A549 (cell line): ENCODE measurements at regions not wholly inside any gene's neighbourhood (a gene's known extent, or its start where the extent isn't known, plus 50 kb on each side); places are given as distances from the start of the nearest gene placed in this dataset.

Experiments used
- ATAC-seq, 2 experiments: fragments of 200-7000 bp in 1 of 2; fragments of >200 bp in 1 of 2; cut with Nextera tagmentation in 1 of 2; cut with Tn5 transposase in 1 of 2; 3 replicates each; pipeline versions ENCODE4 v1.8.0 to v1.9.1; 2018 to 2020; ENCODE audit warnings: mild to moderate bottlenecking in 1 of 2, moderate library complexity in 1 of 2
- CTCF ChIA-PET: fragments of 300-600 bp; sonication (Branson Sonifier 250); formaldehyde crosslinking; extraction: SDS; loops from one replicate; lab custom pipeline; 2021; ENCODE audit warnings: antibody characterized with exemption, inconsistent platforms; lab: Yijun Ruan, JAX
- POLR2A ChIA-PET: fragments of 350-600 bp; formaldehyde crosslinking; extraction: SDS; loops from one replicate; lab custom pipeline; 2021; ENCODE audit warnings: antibody characterized with exemption, inconsistent platforms; lab: Yijun Ruan, JAX
- DNase-seq, 2 experiments: peaks; one replicate each; pipeline versions ENCODE4 v3.0.0 to v3.0.0-alpha.2; 2011 to 2016; ENCODE audit warnings: low read depth in 1 of 2, low spot score in 1 of 2
- FAIRE-seq: peaks from 2 replicates; lab custom pipeline; 2011; peaks lifted over from hg19 to GRCh38; lab: Jason Lieb, UNC
- H3K27ac ChIP-seq, 2 experiments: fragments of >200 bp; sonication (Bioruptor Twin); formaldehyde crosslinking; 3 replicates each; pipeline ENCODE4 v1.5.1; 2016 to 2017
- H3K4me1 ChIP-seq: fragments of >200 bp; sonication (Bioruptor Twin); formaldehyde crosslinking; 3 replicates; pipeline ENCODE4 v1.6.1; 2016
- H3K4me2 ChIP-seq: fragments of >200 bp; sonication (Bioruptor Twin); formaldehyde crosslinking; 3 replicates; pipeline ENCODE4 v1.6.1; 2016
- H3K4me3 ChIP-seq: fragments of >200 bp; sonication (Bioruptor Twin); formaldehyde crosslinking; 3 replicates; pipeline ENCODE4 v1.5.1; 2016
- H3K9me3 ChIP-seq: fragments of >200 bp; sonication (Bioruptor Twin); formaldehyde crosslinking; 3 replicates; pipeline ENCODE4 v1.6.1; 2016
- CBX2 ChIP-seq: fragments of 200-600 bp; sonication (generic); IDR thresholded peaks from 2 replicates; pipeline ENCODE4 v1.6.1; 2016; ENCODE audit warnings: low read depth, mild to moderate bottlenecking, borderline replicate concordance
- CBX8 ChIP-seq: fragments of 200-600 bp; sonication (generic); IDR thresholded peaks from 2 replicates; pipeline ENCODE4 v1.6.1; 2016
- CEBPB ChIP-seq, 2 experiments: fragments of >200 bp in 1 of 2; sonication (Bioruptor Twin) in 1 of 2; formaldehyde crosslinking in 1 of 2; IDR thresholded peaks; 2 replicates each; pipeline ENCODE4 v1.6.1; 2012 to 2016
- EP300 ChIP-seq, 2 experiments: fragments of >200 bp; sonication (Bioruptor Twin); formaldehyde crosslinking; IDR thresholded peaks; 2 replicates in 1 of 2; 3 replicates in 1 of 2; pipeline ENCODE4 v1.6.1; 2016 to 2017
- FOSL2 ChIP-seq, 2 experiments: fragments of 450-650 bp in 1 of 2; fragments of >200 bp in 1 of 2; sonication (Bioruptor Twin) in 1 of 2; formaldehyde crosslinking; IDR thresholded peaks; 2 replicates each; pipeline versions ENCODE4 v1.5.0 to v1.6.1; 2016 to 2020; ENCODE audit warnings: mild to moderate bottlenecking in 1 of 2, moderate library complexity in 1 of 2
- FOXS1 ChIP-seq: fragments of 250-450 bp; sonication (Bioruptor Pico); IDR thresholded peaks from 2 replicates; pipeline ENCODE4 v1.5.0; 2020; ENCODE audit warnings: mild to moderate bottlenecking, moderate library complexity
- HDAC2 ChIP-seq: fragments of 200-600 bp; sonication (generic); IDR thresholded peaks from 2 replicates; pipeline ENCODE4 v1.6.1; 2016
- HOXA7 ChIP-seq: fragments of 250-450 bp; sonication (Bioruptor Pico); IDR thresholded peaks from 2 replicates; pipeline ENCODE4 v1.5.0; 2020; ENCODE audit warnings: mild to moderate bottlenecking, moderate library complexity
- HOXB13 ChIP-seq: fragments of 250-450 bp; sonication (Bioruptor Pico); IDR thresholded peaks from 2 replicates; pipeline ENCODE4 v1.5.0; 2020; ENCODE audit warnings: low read depth, mild to moderate bottlenecking, moderate library complexity
- HOXB5 ChIP-seq: fragments of 250-450 bp; sonication (Bioruptor Pico); IDR thresholded peaks from 2 replicates; pipeline ENCODE4 v1.5.0; 2020; ENCODE audit warnings: mild to moderate bottlenecking, moderate library complexity
- JUN ChIP-seq, 2 experiments: fragments of >200 bp; sonication (Bioruptor Twin); formaldehyde crosslinking; IDR thresholded peaks; 2 replicates in 1 of 2; 3 replicates in 1 of 2; pipeline ENCODE4 v1.6.1; 2016 to 2017
- JUNB ChIP-seq: fragments of >200 bp; sonication (Bioruptor Twin); formaldehyde crosslinking; IDR thresholded peaks from 2 replicates; pipeline ENCODE4 v1.6.1; 2016
- KDM1A ChIP-seq: fragments of 200-600 bp; sonication (generic); IDR thresholded peaks from 2 replicates; pipeline ENCODE4 v1.6.1; 2016; ENCODE audit warnings: low read depth, mild to moderate bottlenecking
- MAFK ChIP-seq: fragments of 450-650 bp; IDR thresholded peaks from 2 replicates; pipeline ENCODE4 v1.6.1; 2014; ENCODE audit not compliant: partially characterized antibody
- MAZ ChIP-seq: fragments of 150-350 bp; IDR thresholded peaks from 2 replicates; pipeline ENCODE4 v1.6.1; 2014; ENCODE audit warnings: antibody characterized with exemption, low read depth, low read length, borderline replicate concordance
- MYC ChIP-seq: IDR thresholded peaks from 2 replicates; pipeline ENCODE4 v1.6.1; 2012; ENCODE audit warnings: mild to moderate bottlenecking, inconsistent platforms, low read length, improper control_type of control experiment, borderline replicate concordance
- NPAS2 ChIP-seq: fragments of 250-450 bp; sonication (Bioruptor Pico); IDR thresholded peaks from 2 replicates; pipeline ENCODE4 v1.8.0; 2022; ENCODE audit warnings: mild to moderate bottlenecking, moderate library complexity, borderline replicate concordance
- RCOR1 ChIP-seq: fragments of 150-350 bp; IDR thresholded peaks from 2 replicates; pipeline ENCODE4 v1.6.1; 2014; ENCODE audit warnings: antibody characterized with exemption, low read length, low read depth
- SMC3 ChIP-seq: fragments of >200 bp; sonication (Bioruptor Twin); formaldehyde crosslinking; IDR thresholded peaks from 3 replicates; pipeline ENCODE4 v1.6.1; 2018; ENCODE audit warnings: inconsistent platforms
- SREBF2 ChIP-seq: fragments of 450-650 bp; IDR thresholded peaks from 2 replicates; pipeline ENCODE4 v1.6.1; 2014; ENCODE audit warnings: mild to moderate bottlenecking, moderate library complexity
- TFCP2L1 ChIP-seq: fragments of 250-450 bp; sonication (Bioruptor Pico); IDR thresholded peaks from 2 replicates; pipeline ENCODE4 v1.5.0; 2021; ENCODE audit warnings: mild to moderate bottlenecking
- TP53 ChIP-seq: fragments of 250-450 bp; sonication (Bioruptor Pico); IDR thresholded peaks from 2 replicates; pipeline ENCODE4 v1.5.0; 2021; ENCODE audit warnings: mild to moderate bottlenecking, moderate library complexity
- ZFP36 ChIP-seq: fragments of 450-650 bp; IDR thresholded peaks from 2 replicates; pipeline ENCODE4 v1.6.1; 2014; ENCODE audit warnings: borderline replicate concordance; ENCODE audit not compliant: partially characterized antibody
- ZNF302 ChIP-seq: fragments of 250-450 bp; sonication (Bioruptor Pico); IDR thresholded peaks from 2 replicates; pipeline ENCODE4 v1.9.0; 2021; ENCODE audit warnings: inconsistent platforms, mild to moderate bottlenecking, moderate library complexity
- WGBS: methylation state at CpG from one replicate; pipeline ENCODE4 v1.1.6; 2017; ENCODE audit errors: missing lambda C conversion rate; 5-methylcytosine and 5-hydroxymethylcytosine counted together
- TF ChIP-seq, protein P1 (sequence below): fragments of 200-600 bp; sonication (generic); IDR thresholded peaks from 2 replicates; pipeline ENCODE4 v1.6.1; 2016; ENCODE audit warnings: antibody characterized with exemption, mild to moderate bottlenecking, moderate library complexity
- TF ChIP-seq, protein P2 (sequence below): fragments of >200 bp; sonication (Bioruptor Twin); formaldehyde crosslinking; IDR thresholded peaks from 2 replicates; pipeline ENCODE4 v1.6.1; 2016
- TF ChIP-seq, protein P3 (sequence below): IDR thresholded peaks from 2 replicates; pipeline ENCODE4 v1.6.1; 2012; ENCODE audit warnings: low read depth, borderline replicate concordance
- TF ChIP-seq, protein P4 (sequence below): IDR thresholded peaks from 2 replicates; pipeline ENCODE4 v1.6.1; 2012

DNA sequence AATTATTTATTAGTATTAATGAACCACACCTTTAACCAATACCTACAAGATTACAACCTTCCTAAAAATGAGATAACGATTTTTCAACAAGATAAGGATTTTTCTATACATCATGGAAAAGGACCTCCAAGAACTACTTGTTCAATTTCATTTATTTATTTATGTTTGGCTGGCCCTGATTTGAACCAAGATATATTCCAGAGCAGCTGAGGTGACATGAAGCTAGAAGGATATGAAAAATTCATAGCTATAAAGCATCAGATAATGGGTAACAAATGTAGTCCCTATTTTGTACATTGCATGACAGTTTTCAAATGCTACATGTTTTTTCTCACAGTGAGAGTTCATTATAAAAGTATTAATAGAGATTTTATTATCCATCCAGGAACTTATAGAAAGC is 798.5 kb upstream of the ARRDC3 start:
- ChIA-PET CTCF (no interaction called here), POLR2A (no interaction called here)
- WGBS = 22% methylated on average over 1 of the region's 1 CpG
- H3K4me1 ChIP-seq = no peaks in the 10 kb centered on the region
- DNase-seq = no peak
- no peak overlapping the region for H3K27ac ChIP-seq
- H3K4me3 ChIP-seq = no peak overlapping the region
- no peak for FAIRE-seq
- TF ChIP-seq MAZ = no peak
- TF ChIP-seq, protein P1, sequence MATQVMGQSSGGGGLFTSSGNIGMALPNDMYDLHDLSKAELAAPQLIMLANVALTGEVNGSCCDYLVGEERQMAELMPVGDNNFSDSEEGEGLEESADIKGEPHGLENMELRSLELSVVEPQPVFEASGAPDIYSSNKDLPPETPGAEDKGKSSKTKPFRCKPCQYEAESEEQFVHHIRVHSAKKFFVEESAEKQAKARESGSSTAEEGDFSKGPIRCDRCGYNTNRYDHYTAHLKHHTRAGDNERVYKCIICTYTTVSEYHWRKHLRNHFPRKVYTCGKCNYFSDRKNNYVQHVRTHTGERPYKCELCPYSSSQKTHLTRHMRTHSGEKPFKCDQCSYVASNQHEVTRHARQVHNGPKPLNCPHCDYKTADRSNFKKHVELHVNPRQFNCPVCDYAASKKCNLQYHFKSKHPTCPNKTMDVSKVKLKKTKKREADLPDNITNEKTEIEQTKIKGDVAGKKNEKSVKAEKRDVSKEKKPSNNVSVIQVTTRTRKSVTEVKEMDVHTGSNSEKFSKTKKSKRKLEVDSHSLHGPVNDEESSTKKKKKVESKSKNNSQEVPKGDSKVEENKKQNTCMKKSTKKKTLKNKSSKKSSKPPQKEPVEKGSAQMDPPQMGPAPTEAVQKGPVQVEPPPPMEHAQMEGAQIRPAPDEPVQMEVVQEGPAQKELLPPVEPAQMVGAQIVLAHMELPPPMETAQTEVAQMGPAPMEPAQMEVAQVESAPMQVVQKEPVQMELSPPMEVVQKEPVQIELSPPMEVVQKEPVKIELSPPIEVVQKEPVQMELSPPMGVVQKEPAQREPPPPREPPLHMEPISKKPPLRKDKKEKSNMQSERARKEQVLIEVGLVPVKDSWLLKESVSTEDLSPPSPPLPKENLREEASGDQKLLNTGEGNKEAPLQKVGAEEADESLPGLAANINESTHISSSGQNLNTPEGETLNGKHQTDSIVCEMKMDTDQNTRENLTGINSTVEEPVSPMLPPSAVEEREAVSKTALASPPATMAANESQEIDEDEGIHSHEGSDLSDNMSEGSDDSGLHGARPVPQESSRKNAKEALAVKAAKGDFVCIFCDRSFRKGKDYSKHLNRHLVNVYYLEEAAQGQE = no peak
- no peak for TF ChIP-seq JUN (IDR thresholded peaks at IDR 0.05)
- no peak for TF ChIP-seq ZFP36
- TF ChIP-seq JUNB = no peak
- no peak for TF ChIP-seq MYC
- TF ChIP-seq, protein P2, sequence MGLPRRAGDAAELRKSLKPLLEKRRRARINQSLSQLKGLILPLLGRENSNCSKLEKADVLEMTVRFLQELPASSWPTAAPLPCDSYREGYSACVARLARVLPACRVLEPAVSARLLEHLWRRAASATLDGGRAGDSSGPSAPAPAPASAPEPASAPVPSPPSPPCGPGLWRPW = no peak
- no peak for TF ChIP-seq CEBPB (IDR thresholded peaks at IDR 0.05)
- TF ChIP-seq MAFK = no peak
- no peak for TF ChIP-seq CBX2
- no peak for TF ChIP-seq TFCP2L1 (CRISPR knock-in tag)
- no peak for TF ChIP-seq RCOR1
- TF ChIP-seq SREBF2 = no peak
- TF ChIP-seq FOSL2 (IDR thresholded peaks at IDR 0.05) = no peak
- no peak for TF ChIP-seq FOSL2 (CRISPR knock-in tag; IDR thresholded peaks at IDR 0.05)
- TF ChIP-seq, protein P3, sequence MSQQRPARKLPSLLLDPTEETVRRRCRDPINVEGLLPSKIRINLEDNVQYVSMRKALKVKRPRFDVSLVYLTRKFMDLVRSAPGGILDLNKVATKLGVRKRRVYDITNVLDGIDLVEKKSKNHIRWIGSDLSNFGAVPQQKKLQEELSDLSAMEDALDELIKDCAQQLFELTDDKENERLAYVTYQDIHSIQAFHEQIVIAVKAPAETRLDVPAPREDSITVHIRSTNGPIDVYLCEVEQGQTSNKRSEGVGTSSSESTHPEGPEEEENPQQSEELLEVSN = no peak
- TF ChIP-seq, protein P4, sequence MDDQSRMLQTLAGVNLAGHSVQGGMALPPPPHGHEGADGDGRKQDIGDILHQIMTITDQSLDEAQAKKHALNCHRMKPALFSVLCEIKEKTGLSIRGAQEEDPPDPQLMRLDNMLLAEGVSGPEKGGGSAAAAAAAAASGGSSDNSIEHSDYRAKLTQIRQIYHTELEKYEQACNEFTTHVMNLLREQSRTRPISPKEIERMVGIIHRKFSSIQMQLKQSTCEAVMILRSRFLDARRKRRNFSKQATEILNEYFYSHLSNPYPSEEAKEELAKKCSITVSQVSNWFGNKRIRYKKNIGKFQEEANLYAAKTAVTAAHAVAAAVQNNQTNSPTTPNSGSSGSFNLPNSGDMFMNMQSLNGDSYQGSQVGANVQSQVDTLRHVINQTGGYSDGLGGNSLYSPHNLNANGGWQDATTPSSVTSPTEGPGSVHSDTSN = no peak
- no peak for TF ChIP-seq NPAS2 (CRISPR knock-in tag)
- no peak overlapping the region for H3K4me2 ChIP-seq
- no peaks in the 10 kb centered on the region for H3K9me3 ChIP-seq
- no peak for ATAC-seq

DNA sequence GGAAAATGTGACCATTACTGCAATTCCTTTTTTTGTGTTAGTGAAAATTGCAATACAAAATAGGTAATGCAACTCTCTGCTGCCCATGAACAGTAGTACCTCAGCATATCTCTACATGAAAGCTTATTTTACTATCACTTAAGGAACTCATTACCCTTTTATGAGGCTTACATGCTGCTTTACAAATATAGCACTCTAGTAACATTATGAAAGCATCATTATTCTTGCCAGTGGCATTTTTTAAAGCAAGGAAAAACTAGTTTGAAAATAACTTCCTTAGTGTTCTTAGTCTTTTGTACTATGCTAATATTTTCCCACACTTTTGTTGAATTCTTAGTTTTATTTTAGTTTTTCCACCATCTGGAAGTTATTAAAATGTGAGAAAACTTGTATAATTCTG is 797.3 kb upstream of the ARRDC3 start:
- ChIA-PET CTCF (no interaction called here), POLR2A (no interaction called here)
- H3K4me1 ChIP-seq = no peaks in the 10 kb centered on the region
- H3K27ac ChIP-seq = no peak overlapping the region
- H3K4me2 ChIP-seq = no peak overlapping the region
- DNase-seq = no peak
- H3K9me3 ChIP-seq = no peaks in the 10 kb centered on the region
- peak; percentile 7 for FAIRE-seq
- H3K4me3 ChIP-seq = no peak overlapping the region
- TF ChIP-seq CBX8 (no peak), NPAS2 (CRISPR knock-in tag) (no peak), SREBF2 (no peak), TP53 (CRISPR knock-in tag) (no peak), JUN (IDR thresholded peaks at IDR 0.05) (no peak)
- ATAC-seq = no peak

DNA sequence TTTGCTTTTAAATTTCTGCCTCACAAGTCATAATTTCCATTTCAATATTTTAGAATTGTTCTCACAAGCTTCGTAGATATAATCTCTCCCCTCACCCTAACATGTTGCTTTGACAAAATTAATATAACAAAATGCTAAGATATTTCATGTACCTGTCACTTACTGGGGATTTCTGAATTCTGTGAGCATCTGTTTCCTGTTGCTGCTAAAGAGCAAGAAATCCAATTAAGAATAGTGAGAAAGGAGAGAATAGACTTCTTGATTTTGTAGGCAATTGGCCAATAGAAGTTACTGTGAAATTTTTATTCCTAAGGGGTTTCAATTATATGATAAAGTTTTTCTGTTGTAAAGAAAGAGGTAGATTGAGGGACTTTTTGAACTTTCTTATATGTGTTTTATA is 796.5 kb upstream of the ARRDC3 start:
- H3K4me1 ChIP-seq = no peaks in the 10 kb centered on the region
- POLR2A ChIA-PET = no interaction called here
- CTCF ChIA-PET = no interaction called here
- H3K4me3 ChIP-seq = no peak overlapping the region
- FAIRE-seq = no peak
- ATAC-seq = no peak
- H3K9me3 ChIP-seq = no peaks in the 10 kb centered on the region
- TF ChIP-seq FOSL2 (IDR thresholded peaks at IDR 0.05) (no peak), FOSL2 (CRISPR knock-in tag; IDR thresholded peaks at IDR 0.05) (no peak), HOXA7 (no peak), TFCP2L1 (CRISPR knock-in tag) (no peak), FOXS1 (CRISPR knock-in tag) (no peak), SMC3 (no peak), HOXB13 (CRISPR knock-in tag) (no peak), ZNF302 (CRISPR knock-in tag) (no peak), EP300 (IDR thresholded peaks at IDR 0.05) (no peak), NPAS2 (CRISPR knock-in tag) (no peak), HOXB5 (CRISPR knock-in tag) (no peak), HDAC2 (no peak), KDM1A (no peak)
- TF ChIP-seq, protein P3 = no peak
- 23% methylated on average over 1 of the region's 1 CpG for WGBS
- H3K4me2 ChIP-seq = no peak overlapping the region
- no peak overlapping the region for H3K27ac ChIP-seq
- no peak for DNase-seq
